Kidney (tissue), 13 donors: ENCODE measurements at regions not wholly inside any gene's neighbourhood (a gene's known extent, or its start where the extent isn't known, plus 50 kb on each side); places are given as distances from the start of the nearest gene placed in this dataset.

Experiments
- DNase-seq, 5 donors: peaks; one replicate each; pipeline ENCODE4 v3.0.0-alpha.2; 2013 to 2020
- FAIRE-seq: peaks from 2 replicates; lab custom pipeline; 2012; peaks lifted over from hg19 to GRCh38; lab: Jason Lieb, UNC
- H3K27ac ChIP-seq, 2 donors: one replicate each; pipeline ENCODE4 v1.7.0; 2013; ENCODE audit warnings: low read depth in 2 of 2, low read length in 2 of 2, inconsistent platforms in 1 of 2
- H3K27me3 ChIP-seq: one replicate; pipeline ENCODE4 v1.7.1; 2013; ENCODE audit warnings: low read length, inconsistent platforms; ENCODE audit not compliant: control insufficient read depth, insufficient read depth
- H3K36me3 ChIP-seq, 3 donors: one replicate each; pipeline versions ENCODE4 v1.7.0 to v1.7.1; 2013; ENCODE audit warnings: low read length in 3 of 3, control low read depth in 1 of 3, inconsistent platforms in 1 of 3; ENCODE audit not compliant: insufficient read depth in 3 of 3, control insufficient read depth in 2 of 3
- H3K4me1 ChIP-seq, 3 donors: one replicate each; pipeline versions ENCODE4 v1.7.0 to v1.7.1; 2013; ENCODE audit warnings: low read length in 3 of 3, inconsistent platforms in 1 of 3, low read depth in 1 of 3; ENCODE audit not compliant: control insufficient read depth in 2 of 3, insufficient read depth in 2 of 3
- H3K4me3 ChIP-seq, 3 donors: one replicate each; pipeline versions ENCODE4 v1.7.0 to v1.8.1; 2013; ENCODE audit warnings: low read length in 3 of 3, control low read depth in 1 of 3, inconsistent platforms in 1 of 3
- H3K9ac ChIP-seq, 3 donors: one replicate each; pipeline versions ENCODE4 v1.7.0 to v1.7.1; 2013; ENCODE audit warnings: low read length in 3 of 3, control low read depth in 1 of 3, inconsistent platforms in 1 of 3
- H3K9me3 ChIP-seq, 3 donors: one replicate each; pipeline versions ENCODE4 v1.7.0 to v1.7.1; 2013; ENCODE audit warnings: low read length in 3 of 3, control low read depth in 1 of 3, inconsistent platforms in 1 of 3; ENCODE audit not compliant: control insufficient read depth in 2 of 3, insufficient read depth in 1 of 3
- intact Hi-C: fragments of 100-400 bp; cut with DNase I; formaldehyde crosslinking; loops from one replicate; pipeline ENCODE4 v1.11.1; 2022
- TF ChIP-seq, protein P1 (sequence below): IDR thresholded peaks from 3 replicates; pipeline ENCODE4 v1.5.1; 2012; ENCODE audit warnings: mild to moderate bottlenecking, moderate library complexity, borderline replicate concordance; ENCODE audit not compliant: insufficient read depth; ENCODE audit errors: extremely low read depth
- donor health status: control.
- donor health status: control.
- donor health status: control.
- donor health status: control.
- donor health status: control.
- donor health status: DM: yes; HTN: yes; CAD: no.
- donor health status: Normal renal cell carcinoma (clear cell type).

DNA sequence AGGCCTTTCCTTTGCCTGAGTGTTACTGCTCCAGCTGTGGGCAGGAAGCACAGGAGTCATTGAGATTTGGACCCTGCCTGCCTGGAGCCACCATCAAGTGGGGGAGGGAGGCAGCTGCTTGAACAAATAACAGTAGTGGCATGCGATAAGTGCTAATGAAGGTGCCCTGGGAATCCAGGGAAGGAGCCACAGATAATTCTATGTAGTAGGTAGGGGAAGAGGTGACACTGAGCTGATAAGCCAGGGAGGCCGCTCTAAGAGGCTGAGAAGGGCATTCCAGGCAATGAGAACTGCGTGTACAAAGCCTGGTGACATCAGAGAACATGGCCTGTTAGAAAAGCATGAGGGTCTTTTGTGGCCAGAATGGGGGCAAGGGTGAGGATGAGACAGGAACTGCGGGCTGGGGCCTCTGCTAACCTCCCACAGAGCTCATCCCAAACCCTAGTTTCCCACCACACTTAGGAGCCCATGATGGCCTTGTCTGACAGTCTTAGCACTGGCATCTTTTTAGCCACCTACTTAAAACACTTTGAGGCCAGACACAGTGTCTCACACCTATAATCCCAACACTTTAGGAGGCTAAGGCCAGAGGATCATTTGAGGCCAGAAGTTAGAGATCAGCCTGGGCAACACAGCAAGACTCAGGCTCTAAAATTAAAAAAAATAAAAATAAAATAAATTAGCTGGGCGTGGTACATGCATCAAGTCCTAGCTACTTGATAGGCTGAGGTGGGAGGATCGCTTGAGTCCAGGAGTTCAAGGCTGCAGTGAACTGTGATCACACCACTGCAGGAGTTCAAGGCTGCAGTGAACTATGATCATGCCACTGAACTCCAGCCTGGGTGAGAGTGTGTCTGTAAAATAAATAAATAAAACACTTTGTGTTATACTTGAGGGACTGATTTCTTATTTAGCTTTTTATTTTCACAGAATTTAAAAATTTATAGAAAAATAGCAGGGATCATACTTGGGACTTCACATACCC lies 58.9 kb downstream of the TET3 start:
- DNase-seq (no peak), FAIRE-seq (no peak)
- Histone ChIP-seq H3K9ac (no peak overlapping the region), H3K9me3 (no peaks in the 10 kb centered on the region), H3K27me3 (no peaks in the 10 kb centered on the region), H3K27ac (no peak overlapping the region), H3K4me1 (no peaks in the 10 kb centered on the region), H3K4me3 (no peak overlapping the region), H3K36me3 (peaks cover 0 to 2% (median 0%) of the 10 kb centered on the region in 3 donors)
- TF ChIP-seq, protein P1, sequence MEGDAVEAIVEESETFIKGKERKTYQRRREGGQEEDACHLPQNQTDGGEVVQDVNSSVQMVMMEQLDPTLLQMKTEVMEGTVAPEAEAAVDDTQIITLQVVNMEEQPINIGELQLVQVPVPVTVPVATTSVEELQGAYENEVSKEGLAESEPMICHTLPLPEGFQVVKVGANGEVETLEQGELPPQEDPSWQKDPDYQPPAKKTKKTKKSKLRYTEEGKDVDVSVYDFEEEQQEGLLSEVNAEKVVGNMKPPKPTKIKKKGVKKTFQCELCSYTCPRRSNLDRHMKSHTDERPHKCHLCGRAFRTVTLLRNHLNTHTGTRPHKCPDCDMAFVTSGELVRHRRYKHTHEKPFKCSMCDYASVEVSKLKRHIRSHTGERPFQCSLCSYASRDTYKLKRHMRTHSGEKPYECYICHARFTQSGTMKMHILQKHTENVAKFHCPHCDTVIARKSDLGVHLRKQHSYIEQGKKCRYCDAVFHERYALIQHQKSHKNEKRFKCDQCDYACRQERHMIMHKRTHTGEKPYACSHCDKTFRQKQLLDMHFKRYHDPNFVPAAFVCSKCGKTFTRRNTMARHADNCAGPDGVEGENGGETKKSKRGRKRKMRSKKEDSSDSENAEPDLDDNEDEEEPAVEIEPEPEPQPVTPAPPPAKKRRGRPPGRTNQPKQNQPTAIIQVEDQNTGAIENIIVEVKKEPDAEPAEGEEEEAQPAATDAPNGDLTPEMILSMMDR, result no peak
- intact Hi-C loops, result no loop called here

DNA sequence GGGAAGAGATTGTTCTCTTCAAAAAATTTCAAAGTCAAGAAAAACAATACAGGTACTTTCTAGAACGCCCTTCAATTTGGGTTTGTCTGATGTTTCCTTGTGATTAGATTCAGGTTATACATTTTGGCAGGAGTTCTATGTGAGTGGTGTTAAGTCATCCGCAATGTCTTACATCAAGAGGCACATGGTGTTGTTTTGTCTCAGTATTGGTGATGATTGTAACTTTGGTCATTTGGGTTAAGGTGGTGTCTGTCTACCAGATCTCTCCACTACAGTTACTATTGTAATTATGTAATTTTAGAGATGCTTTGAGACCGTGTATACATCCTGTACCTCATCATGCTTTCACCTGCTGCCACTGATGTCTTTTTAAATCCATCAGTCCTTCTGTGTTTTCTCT lies 60.3 kb downstream of the TET3 start:
- Histone ChIP-seq H3K4me1 (no peaks in the 10 kb centered on the region), H3K27me3 (no peaks in the 10 kb centered on the region), H3K27ac (no peak overlapping the region), H3K9ac (no peak overlapping the region), H3K36me3 (peaks cover 0 to 2% (median 0%) of the 10 kb centered on the region in 3 donors), H3K4me3 (no peak overlapping the region), H3K9me3 (no peaks in the 10 kb centered on the region)
- intact Hi-C loops, result no loop called here
- TF ChIP-seq, protein P1, result no peak
- FAIRE-seq (no peak), DNase-seq (no peak)

DNA sequence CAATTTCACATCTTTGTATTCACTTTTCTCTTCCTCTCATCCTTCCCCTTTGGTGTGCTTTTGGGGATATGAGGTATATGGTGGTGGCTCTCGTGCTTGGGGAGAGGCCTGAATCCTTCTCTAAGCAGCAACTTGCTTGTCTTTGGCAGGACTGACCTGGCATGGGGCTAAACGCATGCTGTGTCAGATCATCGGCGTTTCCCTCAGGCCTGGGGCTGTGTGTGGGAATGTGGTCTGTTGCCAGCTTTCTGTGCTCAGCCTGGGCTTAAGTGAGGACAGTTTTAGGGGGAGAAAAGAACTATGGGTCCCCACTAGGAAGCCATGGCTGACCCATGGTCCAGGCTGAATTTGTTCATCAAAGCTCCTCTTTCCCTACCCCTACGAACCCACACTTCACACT lies 60.7 kb downstream of the TET3 start:
- Histone ChIP-seq H3K9ac (no peak overlapping the region), H3K36me3 (peaks cover 0 to 2% (median 0%) of the 10 kb centered on the region in 3 donors), H3K9me3 (no peaks in the 10 kb centered on the region), H3K4me3 (no peak overlapping the region), H3K27ac (no peak overlapping the region), H3K4me1 (no peaks in the 10 kb centered on the region), H3K27me3 (no peaks in the 10 kb centered on the region)
- DNase-seq, result no peak
- no peak for FAIRE-seq
- intact Hi-C loops, result no loop called here
- TF ChIP-seq, protein P1, result no peak
